ENCODE measurements at regions not wholly inside any gene's neighbourhood (a gene's known extent, or its start where the extent isn't known, plus 50 kb on each side); places are given as distances from the start of the nearest gene placed in this dataset.

DNA sequence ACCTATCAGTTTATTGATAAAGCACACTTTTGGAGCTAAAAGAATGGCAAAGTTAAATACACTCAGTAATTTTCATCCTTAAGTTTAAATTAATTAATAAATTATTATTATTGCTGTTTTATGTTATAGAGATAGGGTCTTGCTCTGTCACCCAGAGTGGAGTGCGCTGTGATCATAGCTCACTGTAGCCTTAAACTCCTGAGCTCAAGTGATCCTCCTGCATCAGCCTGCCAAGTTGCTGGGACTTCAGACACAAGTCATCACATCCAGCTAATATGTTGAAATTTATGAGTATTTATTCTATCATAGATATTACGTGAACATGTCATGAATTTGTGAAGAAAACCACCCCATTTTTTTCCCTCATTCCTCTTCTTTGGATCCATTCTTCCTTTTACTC, 64.2 kb downstream of the GJA1 start:
- 87 to 88% methylated on average over 2 of the region's 2 CpGs for WGBS, 2 experiments
- Histone ChIP-seq H3K4me1 (ENCODE audit: control insufficient read depth, insufficient read depth, low read length) (no peaks in the 10 kb centered on the region), H3K36me3 (ENCODE audit: control insufficient read depth, insufficient read depth, low read length) (no peaks in the 10 kb centered on the region), H3K27me3 (ENCODE audit: control insufficient read depth, insufficient read depth, low read length, poor library complexity, severe bottlenecking) (no peaks in the 10 kb centered on the region), H3K9me3 (ENCODE audit: control insufficient read depth, low read length) (no peaks in the 10 kb centered on the region), H3K27ac (ENCODE audit: insufficient read depth, low read depth, low read length, poor library complexity, severe bottlenecking) (no peak overlapping the region), H3K4me3 (ENCODE audit: insufficient read depth, low read depth, low read length) (no peak overlapping the region)

GRCh38 chr6:121503589-121503991, 68.1 kb downstream of the GJA1 start:
- no peaks in the 10 kb centered on the region for H3K4me1 ChIP-seq (ENCODE audit: control insufficient read depth, insufficient read depth, low read length)
- no peaks in the 10 kb centered on the region for H3K36me3 ChIP-seq (ENCODE audit: control insufficient read depth, insufficient read depth, low read length)
- no peak overlapping the region for H3K27ac ChIP-seq (ENCODE audit: insufficient read depth, low read depth, low read length, poor library complexity, severe bottlenecking)
- no peaks in the 10 kb centered on the region for H3K27me3 ChIP-seq (ENCODE audit: control insufficient read depth, insufficient read depth, low read length, poor library complexity, severe bottlenecking)
- 85 to 100% methylated on average over 1 to 2 of the region's 2 CpGs for WGBS, 2 experiments
- no peak overlapping the region for H3K4me3 ChIP-seq (ENCODE audit: insufficient read depth, low read depth, low read length)
- no peaks in the 10 kb centered on the region for H3K9me3 ChIP-seq (ENCODE audit: control insufficient read depth, low read length)

- Histone ChIP-seq H3K36me3 (ENCODE audit: control insufficient read depth, insufficient read depth, low read length) (no peaks in the 10 kb centered on the region), H3K27ac (ENCODE audit: insufficient read depth, low read depth, low read length, poor library complexity, severe bottlenecking) (no peak overlapping the region), H3K4me3 (ENCODE audit: insufficient read depth, low read depth, low read length) (no peak overlapping the region), H3K9me3 (ENCODE audit: control insufficient read depth, low read length) (no peaks in the 10 kb centered on the region), H3K27me3 (ENCODE audit: control insufficient read depth, insufficient read depth, low read length, poor library complexity, severe bottlenecking) (no peaks in the 10 kb centered on the region), H3K4me1 (ENCODE audit: control insufficient read depth, insufficient read depth, low read length) (no peaks in the 10 kb centered on the region)
- 75 to 88% methylated on average over 1 of the region's 1 CpG for WGBS, 2 experiments
These were observed 68.8 kb downstream of the GJA1 start for GRCh38 chr6:121504227-121504626.

DNA sequence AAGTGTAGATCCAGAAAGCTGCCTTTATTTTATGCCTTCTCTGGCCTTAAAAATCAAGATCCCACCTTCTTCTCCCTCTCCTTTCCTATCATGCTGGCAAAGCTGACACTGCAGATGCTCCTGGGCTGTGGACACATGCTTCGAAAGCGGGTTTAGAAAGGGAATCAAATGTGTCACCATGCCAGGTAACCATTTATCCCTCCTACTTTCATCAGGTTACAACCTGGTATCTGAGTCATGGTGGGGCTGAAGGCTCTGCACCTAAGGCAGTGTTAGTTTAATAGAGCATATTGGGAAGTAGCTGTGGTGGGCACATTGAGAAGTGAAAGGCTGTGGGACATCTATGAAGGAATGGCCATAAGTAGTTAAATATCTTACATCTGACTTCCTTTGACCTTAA, 69.8 kb downstream of the GJA1 start:
- H3K4me3 ChIP-seq (ENCODE audit: insufficient read depth, low read depth, low read length), result no peak overlapping the region
- no peak overlapping the region for H3K27ac ChIP-seq (ENCODE audit: insufficient read depth, low read depth, low read length, poor library complexity, severe bottlenecking)
- no peaks in the 10 kb centered on the region for H3K4me1 ChIP-seq (ENCODE audit: control insufficient read depth, insufficient read depth, low read length)
- H3K36me3 ChIP-seq (ENCODE audit: control insufficient read depth, insufficient read depth, low read length), result no peaks in the 10 kb centered on the region
- 88 to 95% methylated on average over 2 of the region's 2 CpGs for WGBS, 2 experiments
- no peaks in the 10 kb centered on the region for H3K27me3 ChIP-seq (ENCODE audit: control insufficient read depth, insufficient read depth, low read length, poor library complexity, severe bottlenecking)
- no peaks in the 10 kb centered on the region for H3K9me3 ChIP-seq (ENCODE audit: control insufficient read depth, low read length)

DNA sequence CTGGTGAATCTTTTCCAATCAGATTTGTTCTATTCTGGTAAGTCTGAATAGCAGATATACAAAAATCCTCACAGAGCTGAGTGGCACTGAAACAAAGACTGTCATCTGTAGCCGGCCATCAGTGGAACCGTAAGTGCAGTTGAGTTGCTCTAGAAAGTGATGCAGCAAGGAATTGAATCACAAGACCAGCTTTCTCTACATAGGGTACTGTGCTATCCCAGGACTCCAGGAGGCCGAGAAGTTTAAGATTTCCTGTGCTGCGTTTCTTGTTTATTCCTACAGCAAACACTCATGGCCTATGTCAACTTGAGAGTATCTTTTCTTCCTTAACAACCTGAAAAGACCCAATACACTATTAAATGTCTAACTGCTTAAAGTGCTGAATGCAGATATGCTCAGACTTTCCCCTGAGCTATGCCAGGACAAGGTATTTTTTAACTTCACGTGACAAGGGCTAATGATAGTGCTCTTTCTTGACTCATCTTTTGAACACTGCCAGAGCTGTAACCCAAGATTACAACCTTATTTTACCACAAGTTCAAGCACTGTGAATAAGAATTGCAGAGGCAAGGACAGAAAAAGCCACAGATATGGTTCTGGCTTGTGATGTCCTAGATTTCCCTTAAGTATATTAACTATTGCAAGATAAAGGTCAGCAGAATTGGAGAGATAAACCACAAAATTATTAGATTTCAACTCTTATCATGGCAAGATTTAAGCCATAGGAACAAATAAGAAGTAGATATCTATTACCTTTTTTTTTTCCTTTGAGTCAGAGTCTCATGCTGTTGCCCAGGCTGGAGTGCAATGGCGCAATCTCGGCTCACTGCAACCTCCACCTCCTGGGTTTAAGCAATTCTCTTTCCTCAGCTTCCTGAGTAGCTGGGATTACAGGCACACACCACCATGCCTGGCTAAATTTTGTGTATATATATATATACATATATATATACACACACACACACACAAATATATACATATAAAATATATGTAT, 71.6 kb downstream of the GJA1 start:
- no peaks in the 10 kb centered on the region for H3K27me3 ChIP-seq (ENCODE audit: control insufficient read depth, insufficient read depth, low read length, poor library complexity, severe bottlenecking)
- H3K4me3 ChIP-seq (ENCODE audit: insufficient read depth, low read depth, low read length), result no peak overlapping the region
- 73% methylated on average over 7 of the region's 7 CpGs for WGBS, 2 experiments
- no peak overlapping the region for H3K27ac ChIP-seq (ENCODE audit: insufficient read depth, low read depth, low read length, poor library complexity, severe bottlenecking)
- H3K9me3 ChIP-seq (ENCODE audit: control insufficient read depth, low read length), result no peaks in the 10 kb centered on the region
- no peaks in the 10 kb centered on the region for H3K4me1 ChIP-seq (ENCODE audit: control insufficient read depth, insufficient read depth, low read length)
- no peaks in the 10 kb centered on the region for H3K36me3 ChIP-seq (ENCODE audit: control insufficient read depth, insufficient read depth, low read length)

- no peaks in the 10 kb centered on the region for H3K9me3 ChIP-seq (ENCODE audit: control insufficient read depth, low read length)
- no peaks in the 10 kb centered on the region for H3K4me1 ChIP-seq (ENCODE audit: control insufficient read depth, insufficient read depth, low read length)
- 92 to 96% methylated on average over 6 to 8 of the region's 8 CpGs for WGBS, 2 experiments
- H3K27ac ChIP-seq (ENCODE audit: insufficient read depth, low read depth, low read length, poor library complexity, severe bottlenecking), result no peak overlapping the region
- no peaks in the 10 kb centered on the region for H3K27me3 ChIP-seq (ENCODE audit: control insufficient read depth, insufficient read depth, low read length, poor library complexity, severe bottlenecking)
- H3K36me3 ChIP-seq (ENCODE audit: control insufficient read depth, insufficient read depth, low read length), result no peaks in the 10 kb centered on the region
- no peak overlapping the region for H3K4me3 ChIP-seq (ENCODE audit: insufficient read depth, low read depth, low read length)
These were observed 75.2 kb downstream of the GJA1 start for GRCh38 chr6:121510568-121511177.

- H3K4me3 ChIP-seq (ENCODE audit: insufficient read depth, low read depth, low read length), result no peak overlapping the region
- H3K4me1 ChIP-seq (ENCODE audit: control insufficient read depth, insufficient read depth, low read length), result no peaks in the 10 kb centered on the region
- no peak overlapping the region for H3K27ac ChIP-seq (ENCODE audit: insufficient read depth, low read depth, low read length, poor library complexity, severe bottlenecking)
- no peaks in the 10 kb centered on the region for H3K36me3 ChIP-seq (ENCODE audit: control insufficient read depth, insufficient read depth, low read length)
- no peaks in the 10 kb centered on the region for H3K27me3 ChIP-seq (ENCODE audit: control insufficient read depth, insufficient read depth, low read length, poor library complexity, severe bottlenecking)
- H3K9me3 ChIP-seq (ENCODE audit: control insufficient read depth, low read length), result no peaks in the 10 kb centered on the region
- 100% methylated on average over 1 of the region's 1 CpG for WGBS, 2 experiments
These were observed 80.3 kb downstream of the GJA1 start for GRCh38 chr6:121515630-121516265.

- Histone ChIP-seq H3K4me3 (ENCODE audit: insufficient read depth, low read depth, low read length) (no peak overlapping the region), H3K27ac (ENCODE audit: insufficient read depth, low read depth, low read length, poor library complexity, severe bottlenecking) (no peak overlapping the region)
- WGBS, 2 experiments, result 84 to 97% methylated on average over 6 of the region's 6 CpGs
These were observed 80.9 kb downstream of the GJA1 start for GRCh38 chr6:121516331-121516730.

GRCh38 chr6:121520337-121521163, 85.1 kb downstream of the GJA1 start:
- 81 to 82% methylated on average over 7 of the region's 7 CpGs for WGBS, 2 experiments

More at GRCh38 chr6:121516331-121516730, 80.9 kb downstream of the GJA1 start:
- peaks cover 4% of the 10 kb centered on the region for H3K4me1 ChIP-seq (ENCODE audit: control insufficient read depth, insufficient read depth, low read length)
- H3K9me3 ChIP-seq (ENCODE audit: control insufficient read depth, low read length), result no peaks in the 10 kb centered on the region
- H3K36me3 ChIP-seq (ENCODE audit: control insufficient read depth, insufficient read depth, low read length), result no peaks in the 10 kb centered on the region
- H3K27me3 ChIP-seq (ENCODE audit: control insufficient read depth, insufficient read depth, low read length, poor library complexity, severe bottlenecking), result no peaks in the 10 kb centered on the region

More at GRCh38 chr6:121520337-121521163, 85.1 kb downstream of the GJA1 start:
- Histone ChIP-seq H3K9me3 (ENCODE audit: control insufficient read depth, low read length) (no peaks in the 10 kb centered on the region), H3K27me3 (ENCODE audit: control insufficient read depth, insufficient read depth, low read length, poor library complexity, severe bottlenecking) (no peaks in the 10 kb centered on the region), H3K36me3 (ENCODE audit: control insufficient read depth, insufficient read depth, low read length) (no peaks in the 10 kb centered on the region), H3K27ac (ENCODE audit: insufficient read depth, low read depth, low read length, poor library complexity, severe bottlenecking) (no peak overlapping the region), H3K4me1 (ENCODE audit: control insufficient read depth, insufficient read depth, low read length) (peaks cover 5% of the 10 kb centered on the region), H3K4me3 (ENCODE audit: insufficient read depth, low read depth, low read length) (no peak overlapping the region)
